ENCODE measurements at regions not wholly inside any gene's neighbourhood (a gene's known extent, or its start where the extent isn't known, plus 50 kb on each side); places are given as distances from the start of the nearest gene placed in this dataset.
"Not testable (repeated sequence)": the region's sequence is repeated elsewhere in the genome, so short reads cannot be mapped to it uniquely, and the experiment has no call there.

DNA sequence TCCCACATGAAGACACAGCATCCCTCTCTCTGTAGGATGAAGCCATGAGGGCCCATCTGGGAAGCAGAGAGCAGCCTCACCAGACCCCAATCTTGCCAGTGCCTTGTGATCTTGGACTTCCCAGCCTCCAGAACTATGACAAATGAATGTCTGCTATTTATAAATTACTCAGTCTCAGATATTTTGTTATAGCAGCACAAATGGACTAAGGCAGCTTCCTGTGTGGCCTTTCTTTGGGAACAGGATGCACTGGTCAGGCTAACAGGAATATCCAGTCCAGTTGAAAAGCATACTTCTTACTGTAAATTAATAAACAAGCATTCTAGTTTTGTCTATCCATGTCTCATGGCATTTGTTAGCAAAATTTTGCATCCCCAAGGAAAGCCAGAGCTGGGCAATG, 134.1 kb upstream of the ETV3 start:
- H3K4me1 ChIP-seq = no peaks in the 10 kb centered on the region
- H3K36me3 ChIP-seq = no peaks in the 10 kb centered on the region
- intact Hi-C loops (cut with DNase I; ENCODE audit: low total_unique reads) = no loop called here
- no peaks in the 10 kb centered on the region for H3K9me3 ChIP-seq
- H3K27me3 ChIP-seq = no peaks in the 10 kb centered on the region
- DNase-seq (ENCODE audit: low spot score in 2 of 2) = no peak
- TF ChIP-seq, protein P1, sequence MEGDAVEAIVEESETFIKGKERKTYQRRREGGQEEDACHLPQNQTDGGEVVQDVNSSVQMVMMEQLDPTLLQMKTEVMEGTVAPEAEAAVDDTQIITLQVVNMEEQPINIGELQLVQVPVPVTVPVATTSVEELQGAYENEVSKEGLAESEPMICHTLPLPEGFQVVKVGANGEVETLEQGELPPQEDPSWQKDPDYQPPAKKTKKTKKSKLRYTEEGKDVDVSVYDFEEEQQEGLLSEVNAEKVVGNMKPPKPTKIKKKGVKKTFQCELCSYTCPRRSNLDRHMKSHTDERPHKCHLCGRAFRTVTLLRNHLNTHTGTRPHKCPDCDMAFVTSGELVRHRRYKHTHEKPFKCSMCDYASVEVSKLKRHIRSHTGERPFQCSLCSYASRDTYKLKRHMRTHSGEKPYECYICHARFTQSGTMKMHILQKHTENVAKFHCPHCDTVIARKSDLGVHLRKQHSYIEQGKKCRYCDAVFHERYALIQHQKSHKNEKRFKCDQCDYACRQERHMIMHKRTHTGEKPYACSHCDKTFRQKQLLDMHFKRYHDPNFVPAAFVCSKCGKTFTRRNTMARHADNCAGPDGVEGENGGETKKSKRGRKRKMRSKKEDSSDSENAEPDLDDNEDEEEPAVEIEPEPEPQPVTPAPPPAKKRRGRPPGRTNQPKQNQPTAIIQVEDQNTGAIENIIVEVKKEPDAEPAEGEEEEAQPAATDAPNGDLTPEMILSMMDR (IDR thresholded peaks at IDR 0.05) = no peak
- TF ChIP-seq POLR2AphosphoS5 (IDR thresholded peaks at IDR 0.05) (no peak), POLR2A (IDR thresholded peaks at IDR 0.05) (no peak)
- H3K27ac ChIP-seq = no peak overlapping the region
- H3K4me3 ChIP-seq = no peak overlapping the region

- TF ChIP-seq POLR2A (IDR thresholded peaks at IDR 0.05) (no peak), POLR2AphosphoS5 (IDR thresholded peaks at IDR 0.05) (no peak)
- TF ChIP-seq, protein P1 (IDR thresholded peaks at IDR 0.05) = no peak
- Histone ChIP-seq H3K4me1 (no peaks in the 10 kb centered on the region), H3K36me3 (no peaks in the 10 kb centered on the region), H3K4me3 (no peak overlapping the region), H3K27me3 (no peaks in the 10 kb centered on the region), H3K27ac (no peak overlapping the region), H3K9me3 (no peaks in the 10 kb centered on the region)
- no peak for DNase-seq (ENCODE audit: low spot score in 2 of 2)
- intact Hi-C loops (cut with DNase I; ENCODE audit: low total_unique reads) = no loop called here
Measured at GRCh38 chr1:157270705-157271274, 132.6 kb upstream of the ETV3 start.

GRCh38 chr1:157269656-157270375, 131.6 kb upstream of the ETV3 start:
- DNase-seq (ENCODE audit: low spot score in 2 of 2) = no peak
- no peak for TF ChIP-seq POLR2A (IDR thresholded peaks at IDR 0.05)
- TF ChIP-seq, protein P1 (IDR thresholded peaks at IDR 0.05) = no peak
- no peak for TF ChIP-seq POLR2AphosphoS5 (IDR thresholded peaks at IDR 0.05)
- Histone ChIP-seq H3K4me3 (no peak overlapping the region), H3K9me3 (no peaks in the 10 kb centered on the region), H3K27me3 (no peaks in the 10 kb centered on the region), H3K27ac (no peak overlapping the region), H3K4me1 (no peaks in the 10 kb centered on the region), H3K36me3 (no peaks in the 10 kb centered on the region)
- intact Hi-C loops (cut with DNase I; ENCODE audit: low total_unique reads) = no loop called here

GRCh38 chr1:157262891-157263290, 124.7 kb upstream of the ETV3 start:
- intact Hi-C loops (cut with DNase I; ENCODE audit: low total_unique reads) = no loop called here
- Histone ChIP-seq H3K36me3 (no peaks in the 10 kb centered on the region), H3K9me3 (no peaks in the 10 kb centered on the region), H3K4me1 (no peaks in the 10 kb centered on the region), H3K4me3 (no peak overlapping the region), H3K27ac (no peak overlapping the region), H3K27me3 (no peaks in the 10 kb centered on the region)
- DNase-seq (ENCODE audit: low spot score in 2 of 2) = no peak
- TF ChIP-seq, protein P1 (IDR thresholded peaks at IDR 0.05) = no peak
- TF ChIP-seq POLR2A (IDR thresholded peaks at IDR 0.05) = no peak
- TF ChIP-seq POLR2AphosphoS5 (IDR thresholded peaks at IDR 0.05) = no peak

GRCh38 chr1:157262422-157262821, 124.2 kb upstream of the ETV3 start:
- intact Hi-C loops (cut with DNase I; ENCODE audit: low total_unique reads) = no loop called here
- DNase-seq (ENCODE audit: low spot score in 2 of 2) = no peak
- Histone ChIP-seq H3K36me3 (no peaks in the 10 kb centered on the region), H3K27me3 (no peaks in the 10 kb centered on the region), H3K4me3 (no peak overlapping the region), H3K4me1 (no peaks in the 10 kb centered on the region), H3K27ac (no peak overlapping the region), H3K9me3 (no peaks in the 10 kb centered on the region)
- TF ChIP-seq POLR2AphosphoS5 (IDR thresholded peaks at IDR 0.05) = no peak
- no peak for TF ChIP-seq POLR2A (IDR thresholded peaks at IDR 0.05)
- TF ChIP-seq, protein P1 (IDR thresholded peaks at IDR 0.05) = no peak

- not testable (repeated sequence) for H3K9me3 ChIP-seq; H3K27ac ChIP-seq; H3K4me3 ChIP-seq; H3K36me3 ChIP-seq; DNase-seq (ENCODE audit: low spot score in 2 of 2); H3K27me3 ChIP-seq; H3K4me1 ChIP-seq
- intact Hi-C loops (cut with DNase I; ENCODE audit: low total_unique reads) = loop anchor here (5.0 kb wide), 1 partner anchor 306 kb away; no protein-coding TSS in a partner anchor
Measured at GRCh38 chr1:157255891-157256290, 117.7 kb upstream of the ETV3 start.

DNA sequence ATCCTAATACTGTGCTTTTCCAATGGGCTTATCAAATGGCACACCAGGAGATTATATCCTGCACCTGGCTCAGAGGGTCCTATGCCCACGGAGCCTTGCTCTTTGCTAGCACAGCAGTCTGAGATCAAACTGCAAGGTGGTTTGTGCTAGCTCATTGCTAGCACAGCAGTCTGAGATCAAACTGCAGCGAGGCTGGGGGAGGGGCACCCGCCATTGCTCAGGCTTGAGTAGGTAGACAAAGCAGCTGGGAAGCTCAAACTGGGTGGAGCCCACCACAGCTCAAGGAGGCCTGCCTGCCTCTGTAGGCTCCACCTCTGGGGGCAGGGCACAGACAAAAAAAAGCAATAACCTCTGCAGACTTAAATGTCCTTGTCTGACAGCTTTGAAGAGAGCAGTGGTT, 116.0 kb upstream of the ETV3 start:
- H3K27ac ChIP-seq; DNase-seq (ENCODE audit: low spot score in 2 of 2); H3K4me1 ChIP-seq; H3K36me3 ChIP-seq; H3K27me3 ChIP-seq; H3K4me3 ChIP-seq; H3K9me3 ChIP-seq; intact Hi-C loops (cut with DNase I; ENCODE audit: low total_unique reads): not testable (repeated sequence)

Measured in breast epithelium (tissue), 4 donors.